ENCODE measurements at regions not wholly inside any gene's neighbourhood (a gene's known extent, or its start where the extent isn't known, plus 50 kb on each side); places are given as distances from the start of the nearest gene placed in this dataset.
"Not testable (repeated sequence)": the region's sequence is repeated elsewhere in the genome, so short reads cannot be mapped to it uniquely, and the experiment has no call there.

GRCh38 chr10:30171601-30172000 is 112.2 kb upstream of the JCAD start:
- DNase-seq (ENCODE audit: low read depth, low spot score): no peak

GRCh38 chr10:30170814-30171213 is 111.4 kb upstream of the JCAD start:
- no peak for DNase-seq (ENCODE audit: low read depth, low spot score)

- DNase-seq (ENCODE audit: low read depth, low spot score): no peak
Observed at GRCh38 chr10:30170146-30170545, 110.8 kb upstream of the JCAD start.

- DNase-seq (ENCODE audit: low read depth, low spot score): no peak
Observed at GRCh38 chr10:30169342-30169741, 110.0 kb upstream of the JCAD start.

GRCh38 chr10:30166929-30167328 is 107.5 kb upstream of the JCAD start:
- no peak for DNase-seq (ENCODE audit: low read depth, low spot score)

GRCh38 chr10:30163410-30163809 is 104.0 kb upstream of the JCAD start:
- not testable (repeated sequence) for DNase-seq (ENCODE audit: low read depth, low spot score)

- not testable (repeated sequence) for DNase-seq (ENCODE audit: low read depth, low spot score)
Observed at GRCh38 chr10:30162796-30163195, 103.4 kb upstream of the JCAD start.

- DNase-seq (ENCODE audit: low read depth, low spot score): no peak
Observed at GRCh38 chr10:30160271-30160982, 101.0 kb upstream of the JCAD start.

- not testable (repeated sequence) for DNase-seq (ENCODE audit: low read depth, low spot score)
Observed at GRCh38 chr10:30159614-30160013, 100.2 kb upstream of the JCAD start.

- no peak for DNase-seq (ENCODE audit: low read depth, low spot score)
Observed at GRCh38 chr10:30158325-30158960, 99.1 kb upstream of the JCAD start.

- DNase-seq (ENCODE audit: low read depth, low spot score): peak; percentile 34
Observed at GRCh38 chr10:30155401-30155800, 96.0 kb upstream of the JCAD start.

- no peak for DNase-seq (ENCODE audit: low read depth, low spot score)
Observed at GRCh38 chr10:30154561-30154960, 95.2 kb upstream of the JCAD start.

- DNase-seq (ENCODE audit: low read depth, low spot score): no peak
Observed at GRCh38 chr10:30154126-30154525, 94.7 kb upstream of the JCAD start.

GRCh38 chr10:30151581-30152389 is 92.4 kb upstream of the JCAD start:
- DNase-seq (ENCODE audit: low read depth, low spot score): no peak

- DNase-seq (ENCODE audit: low read depth, low spot score): no peak
Observed at GRCh38 chr10:30141423-30141822, 82.0 kb upstream of the JCAD start.

GRCh38 chr10:30134171-30134945 is 75.0 kb upstream of the JCAD start:
- no peak for DNase-seq (ENCODE audit: low read depth, low spot score)

- DNase-seq (ENCODE audit: low read depth, low spot score): no peak
Observed at GRCh38 chr10:30133198-30133597, 73.8 kb upstream of the JCAD start.

GRCh38 chr10:30131369-30131768 is 72.0 kb upstream of the JCAD start:
- not testable (repeated sequence) for DNase-seq (ENCODE audit: low read depth, low spot score)

GRCh38 chr10:30129326-30129725 is 69.9 kb upstream of the JCAD start:
- DNase-seq (ENCODE audit: low read depth, low spot score): not testable (repeated sequence)

GRCh38 chr10:30127120-30127541 is 67.7 kb upstream of the JCAD start:
- no peak for DNase-seq (ENCODE audit: low read depth, low spot score)

GRCh38 chr10:30125496-30125895 is 66.1 kb upstream of the JCAD start:
- no peak for DNase-seq (ENCODE audit: low read depth, low spot score)

- DNase-seq (ENCODE audit: low read depth, low spot score): no peak
Observed at GRCh38 chr10:30124704-30125103, 65.3 kb upstream of the JCAD start.
